ENCODE measurements at regions not wholly inside any gene's neighbourhood (a gene's known extent, or its start where the extent isn't known, plus 50 kb on each side); places are given as distances from the start of the nearest gene placed in this dataset.

GRCh38 chr7:90007831-90008230 is 146.4 kb upstream of the STEAP1 start:
- TF ChIP-seq CTCF (IDR thresholded peaks at IDR 0.05) (no peak), POLR2A (IDR thresholded peaks at IDR 0.05) (no peak)
